HEK293T (cell line): ENCODE measurements at regions not wholly inside any gene's neighbourhood (a gene's known extent, or its start where the extent isn't known, plus 50 kb on each side); places are given as distances from the start of the nearest gene placed in this dataset.

Source experiments
- CTCF ChIA-PET: fragments of 350-600 bp; formaldehyde crosslinking; extraction: SDS; loops from one replicate; lab custom pipeline; 2021; ENCODE audit warnings: antibody characterized with exemption, inconsistent platforms; lab: Yijun Ruan, JAX
- POLR2A ChIA-PET: fragments of 350-600 bp; formaldehyde crosslinking; extraction: SDS; loops from one replicate; lab custom pipeline; 2020; ENCODE audit warnings: antibody characterized with exemption, inconsistent platforms; lab: Yijun Ruan, JAX
- DNase-seq: peaks from one replicate; pipeline ENCODE4 v3.0.0; 2012; ENCODE audit warnings: mixed read lengths; ENCODE audit errors: extremely low spot score
- ARNT ChIP-seq: fragments of 450-650 bp; IDR thresholded peaks from 2 replicates; pipeline ENCODE4 v1.6.1; 2017; ENCODE audit warnings: mild to moderate bottlenecking
- BHLHE40 ChIP-seq: fragments of 450-650 bp; IDR thresholded peaks from 2 replicates; pipeline ENCODE4 v1.6.1; 2016; ENCODE audit warnings: mild to moderate bottlenecking, moderate library complexity, borderline replicate concordance
- CTBP1 ChIP-seq: fragments of 450-650 bp; IDR thresholded peaks from 2 replicates; pipeline ENCODE4 v1.6.1; 2016; ENCODE audit warnings: borderline replicate concordance
- ELF4 ChIP-seq: fragments of 450-650 bp; IDR thresholded peaks from 2 replicates; pipeline ENCODE4 v1.6.1; 2017; ENCODE audit warnings: antibody characterized with exemption
- FOXA1 ChIP-seq: fragments of 450-650 bp; IDR thresholded peaks from 2 replicates; pipeline ENCODE4 v1.6.1; 2016; ENCODE audit warnings: mild to moderate bottlenecking
- FOXK2 ChIP-seq: fragments of 450-650 bp; IDR thresholded peaks from 2 replicates; pipeline ENCODE4 v1.6.1; 2016; ENCODE audit warnings: mild to moderate bottlenecking
- FOXM1 ChIP-seq: fragments of 450-650 bp; IDR thresholded peaks from 2 replicates; pipeline ENCODE4 v1.6.1; 2017; ENCODE audit warnings: mild to moderate bottlenecking, borderline replicate concordance
- HDGF ChIP-seq: fragments of 450-650 bp; IDR thresholded peaks from 2 replicates; pipeline ENCODE4 v1.6.1; 2017; ENCODE audit warnings: antibody characterized with exemption, borderline replicate concordance
- L3MBTL2 ChIP-seq: fragments of 450-650 bp; conservative IDR thresholded peaks from 2 replicates; pipeline ENCODE4 v1.6.1; 2016; ENCODE audit warnings: mild to moderate bottlenecking
- LEF1 ChIP-seq: fragments of 450-650 bp; IDR thresholded peaks from 2 replicates; pipeline ENCODE4 v1.6.1; 2017; ENCODE audit warnings: mild to moderate bottlenecking, borderline replicate concordance
- NFRKB ChIP-seq: fragments of 450-650 bp; IDR thresholded peaks from 2 replicates; pipeline ENCODE4 v1.6.1; 2016; ENCODE audit warnings: mild to moderate bottlenecking, moderate library complexity
- PKNOX1 ChIP-seq: fragments of 450-650 bp; IDR thresholded peaks from 2 replicates; pipeline ENCODE4 v1.6.1; 2016
- SP1 ChIP-seq: fragments of 450-650 bp; IDR thresholded peaks from 2 replicates; pipeline ENCODE4 v1.6.1; 2017
- SUZ12 ChIP-seq: fragments of 450-650 bp; IDR thresholded peaks from 2 replicates; pipeline ENCODE4 v1.6.1; 2016; ENCODE audit warnings: mild to moderate bottlenecking
- TARDBP ChIP-seq: fragments of 450-650 bp; IDR thresholded peaks from 2 replicates; pipeline ENCODE4 v1.6.1; 2016
- ZNF384 ChIP-seq: fragments of 450-650 bp; IDR thresholded peaks from 2 replicates; pipeline ENCODE4 v1.6.1; 2016

GRCh38 chr2:236404346-236404745, 140.1 kb upstream of the ASB18 start:
- no peak for DNase-seq
- ChIA-PET CTCF (no interaction called here), POLR2A (no interaction called here)
- no peak for TF ChIP-seq ELF4
- TF ChIP-seq PKNOX1: no peak
- TF ChIP-seq SP1: no peak
- no peak for TF ChIP-seq LEF1
- no peak for TF ChIP-seq CTBP1
- no peak for TF ChIP-seq SUZ12

- CTCF ChIA-PET: no interaction called here
- no peak for DNase-seq
- TF ChIP-seq ELF4 (no peak), NFRKB (no peak), BHLHE40 (no peak), SUZ12 (no peak), PKNOX1 (no peak), LEF1 (no peak), SP1 (no peak), FOXK2 (no peak), FOXA1 (no peak), FOXM1 (no peak), CTBP1 (no peak), ARNT (no peak), ZNF384 (no peak), HDGF (no peak), TARDBP (no peak), L3MBTL2 (no peak)
- POLR2A ChIA-PET: no interaction called here
These were observed 141.2 kb upstream of the ASB18 start for GRCh38 chr2:236405357-236405756.

GRCh38 chr2:236408090-236408489, 143.9 kb upstream of the ASB18 start:
- ChIA-PET POLR2A (no interaction called here), CTCF (no interaction called here)
- TF ChIP-seq NFRKB: no peak
- TF ChIP-seq TARDBP: no peak
- TF ChIP-seq HDGF: no peak
- TF ChIP-seq SP1: no peak
- TF ChIP-seq FOXM1: no peak
- TF ChIP-seq ELF4: no peak
- TF ChIP-seq CTBP1: no peak
- no peak for TF ChIP-seq FOXA1
- no peak for TF ChIP-seq PKNOX1
- TF ChIP-seq LEF1: no peak
- no peak for TF ChIP-seq SUZ12
- no peak for TF ChIP-seq L3MBTL2
- TF ChIP-seq ARNT: no peak
- TF ChIP-seq FOXK2: no peak
- no peak for TF ChIP-seq ZNF384
- no peak for DNase-seq

- no peak for DNase-seq
- ChIA-PET POLR2A (no interaction called here), CTCF (no interaction called here)
- TF ChIP-seq TARDBP (no peak), CTBP1 (no peak), NFRKB (no peak), PKNOX1 (no peak), HDGF (no peak), ELF4 (no peak), ARNT (no peak), FOXM1 (no peak), SUZ12 (no peak), BHLHE40 (no peak), SP1 (no peak), L3MBTL2 (no peak), ZNF384 (no peak), LEF1 (no peak), FOXA1 (no peak), FOXK2 (no peak)
These were observed 144.6 kb upstream of the ASB18 start for GRCh38 chr2:236408786-236409185.

GRCh38 chr2:236415684-236416444, 151.7 kb upstream of the ASB18 start:
- no peak for TF ChIP-seq LEF1
- TF ChIP-seq ELF4: no peak
- TF ChIP-seq NFRKB: no peak
- no peak for TF ChIP-seq BHLHE40
- no peak for TF ChIP-seq ARNT
- no peak for DNase-seq
- POLR2A ChIA-PET: no interaction called here
- CTCF ChIA-PET: no interaction called here

- ChIA-PET CTCF (no interaction called here), POLR2A (no interaction called here)
- TF ChIP-seq FOXA1: no peak
- DNase-seq: no peak
These were observed 152.5 kb upstream of the ACKR3 start for GRCh38 chr2:236417150-236417549.
